ENCODE measurements at regions not wholly inside any gene's neighbourhood (a gene's known extent, or its start where the extent isn't known, plus 50 kb on each side); places are given as distances from the start of the nearest gene placed in this dataset.

DNA sequence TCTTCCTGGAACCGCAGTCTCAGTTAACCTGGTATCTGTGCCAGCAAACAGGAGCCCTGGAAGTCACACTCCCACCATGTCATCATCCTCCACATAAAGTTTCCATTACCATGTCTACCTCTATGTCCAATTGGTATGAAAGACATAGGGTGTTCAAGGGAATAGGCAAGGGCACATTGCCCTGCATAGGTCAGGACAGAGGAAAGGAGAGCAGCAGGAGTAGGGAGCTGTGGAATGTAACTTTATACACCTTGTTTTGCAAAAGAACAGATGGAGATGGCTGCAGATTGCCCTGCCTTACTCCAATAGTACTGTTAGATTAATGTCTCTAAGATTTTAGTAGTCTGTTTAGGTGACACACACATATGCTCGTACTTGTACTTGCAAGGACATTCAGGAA lies 1056.4 kb downstream of the NTRK3 start:
- DNase-seq (ENCODE audit: low read depth in 2 of 2): no peak
- H3K4me3 ChIP-seq (replicated peaks in 1 of 2; ENCODE audit: low read depth in 2 of 2, low read length in 2 of 2): no peak overlapping the region
- TF ChIP-seq, protein P1, sequence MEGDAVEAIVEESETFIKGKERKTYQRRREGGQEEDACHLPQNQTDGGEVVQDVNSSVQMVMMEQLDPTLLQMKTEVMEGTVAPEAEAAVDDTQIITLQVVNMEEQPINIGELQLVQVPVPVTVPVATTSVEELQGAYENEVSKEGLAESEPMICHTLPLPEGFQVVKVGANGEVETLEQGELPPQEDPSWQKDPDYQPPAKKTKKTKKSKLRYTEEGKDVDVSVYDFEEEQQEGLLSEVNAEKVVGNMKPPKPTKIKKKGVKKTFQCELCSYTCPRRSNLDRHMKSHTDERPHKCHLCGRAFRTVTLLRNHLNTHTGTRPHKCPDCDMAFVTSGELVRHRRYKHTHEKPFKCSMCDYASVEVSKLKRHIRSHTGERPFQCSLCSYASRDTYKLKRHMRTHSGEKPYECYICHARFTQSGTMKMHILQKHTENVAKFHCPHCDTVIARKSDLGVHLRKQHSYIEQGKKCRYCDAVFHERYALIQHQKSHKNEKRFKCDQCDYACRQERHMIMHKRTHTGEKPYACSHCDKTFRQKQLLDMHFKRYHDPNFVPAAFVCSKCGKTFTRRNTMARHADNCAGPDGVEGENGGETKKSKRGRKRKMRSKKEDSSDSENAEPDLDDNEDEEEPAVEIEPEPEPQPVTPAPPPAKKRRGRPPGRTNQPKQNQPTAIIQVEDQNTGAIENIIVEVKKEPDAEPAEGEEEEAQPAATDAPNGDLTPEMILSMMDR (IDR thresholded peaks at IDR 0.05; ENCODE audit: low read depth, low read length): no peak

DNA sequence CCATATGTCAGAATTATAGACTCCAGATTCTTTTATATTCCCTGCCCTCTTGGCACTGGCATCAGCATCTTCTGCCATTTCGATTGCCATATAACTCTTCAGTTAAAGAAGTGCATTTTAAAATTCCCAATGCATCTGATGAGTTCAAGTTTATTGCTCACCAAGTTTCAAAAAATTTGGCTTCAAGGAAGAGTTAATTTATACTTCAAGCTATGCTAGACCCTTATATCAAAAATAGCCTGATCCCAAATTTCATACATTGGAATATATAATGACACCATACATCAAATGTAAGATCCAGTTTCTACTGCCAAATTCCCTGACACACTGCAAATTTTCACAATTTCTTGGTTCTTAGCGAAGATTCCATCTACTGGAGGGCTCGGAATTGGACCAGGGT lies 1058.6 kb downstream of the NTRK3 start:
- TF ChIP-seq, protein P1 (IDR thresholded peaks at IDR 0.05; ENCODE audit: low read depth, low read length): no peak
- DNase-seq (ENCODE audit: low read depth in 2 of 2): no peak
- H3K4me3 ChIP-seq (replicated peaks in 1 of 2; ENCODE audit: low read depth in 2 of 2, low read length in 2 of 2): no peak overlapping the region

GRCh38 chr15:87196498-87196897 lies 1060.0 kb downstream of the NTRK3 start:
- TF ChIP-seq, protein P1 (IDR thresholded peaks at IDR 0.05; ENCODE audit: low read depth, low read length): no peak
- H3K4me3 ChIP-seq (replicated peaks in 1 of 2; ENCODE audit: low read depth in 2 of 2, low read length in 2 of 2): no peak overlapping the region
- DNase-seq (ENCODE audit: low read depth in 2 of 2): no peak

GRCh38 chr15:87193481-87193880 lies 1063.1 kb downstream of the NTRK3 start:
- no peak overlapping the region for H3K4me3 ChIP-seq (replicated peaks in 1 of 2; ENCODE audit: low read depth in 2 of 2, low read length in 2 of 2)
- DNase-seq (ENCODE audit: low read depth in 2 of 2): no peak
- TF ChIP-seq, protein P1 (IDR thresholded peaks at IDR 0.05; ENCODE audit: low read depth, low read length): no peak

- TF ChIP-seq, protein P1 (IDR thresholded peaks at IDR 0.05; ENCODE audit: low read depth, low read length): no peak
- no peak for DNase-seq (ENCODE audit: low read depth in 2 of 2)
- H3K4me3 ChIP-seq (replicated peaks in 1 of 2; ENCODE audit: low read depth in 2 of 2, low read length in 2 of 2): no peak overlapping the region
These were observed 1088.0 kb downstream of the AGBL1 start for GRCh38 chr15:87167706-87168105.

DNA sequence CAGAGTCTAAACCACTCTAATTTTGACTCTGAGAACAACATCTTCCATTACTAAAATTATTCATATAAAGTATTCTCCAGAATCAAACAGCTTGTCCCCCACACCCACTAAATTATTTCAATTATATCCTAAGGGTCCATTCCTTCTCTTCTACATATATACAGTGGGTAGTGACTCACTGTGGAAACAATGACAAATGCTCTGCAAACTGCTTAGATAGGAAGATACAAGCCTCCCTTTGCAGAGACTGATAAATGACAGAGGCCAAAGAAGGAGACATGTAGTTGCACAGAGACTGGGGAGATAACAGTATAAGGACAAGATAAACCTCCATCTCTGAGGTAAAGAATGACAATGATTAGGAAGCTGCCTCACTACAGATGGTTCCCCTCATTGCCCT lies 1087.4 kb downstream of the AGBL1 start:
- DNase-seq (ENCODE audit: low read depth in 2 of 2): peak in 1 of 2 donors; percentile 10
- TF ChIP-seq, protein P1 (IDR thresholded peaks at IDR 0.05; ENCODE audit: low read depth, low read length): no peak
- no peak overlapping the region for H3K4me3 ChIP-seq (replicated peaks in 1 of 2; ENCODE audit: low read depth in 2 of 2, low read length in 2 of 2)

GRCh38 chr15:87155771-87156170 lies 1076.1 kb downstream of the AGBL1 start:
- peak in 1 of 2 donors; percentile 73 for DNase-seq (ENCODE audit: low read depth in 2 of 2)
- no peak overlapping the region for H3K4me3 ChIP-seq (replicated peaks in 1 of 2; ENCODE audit: low read depth in 2 of 2, low read length in 2 of 2)
- TF ChIP-seq, protein P1 (IDR thresholded peaks at IDR 0.05; ENCODE audit: low read depth, low read length): no peak
